ENCODE measurements at regions not wholly inside any gene's neighbourhood (a gene's known extent, or its start where the extent isn't known, plus 50 kb on each side); places are given as distances from the start of the nearest gene placed in this dataset.

- DNase-seq: no peak
Measured at GRCh38 chr15:70269311-70269911, 171.7 kb upstream of the TLE3 start.

GRCh38 chr15:70268698-70269251, 171.1 kb upstream of the TLE3 start:
- DNase-seq: no peak

GRCh38 chr15:70267879-70268278, 170.2 kb upstream of the TLE3 start:
- DNase-seq: no peak

- DNase-seq: no peak
Measured at GRCh38 chr15:70267306-70267705, 169.6 kb upstream of the TLE3 start.

DNA sequence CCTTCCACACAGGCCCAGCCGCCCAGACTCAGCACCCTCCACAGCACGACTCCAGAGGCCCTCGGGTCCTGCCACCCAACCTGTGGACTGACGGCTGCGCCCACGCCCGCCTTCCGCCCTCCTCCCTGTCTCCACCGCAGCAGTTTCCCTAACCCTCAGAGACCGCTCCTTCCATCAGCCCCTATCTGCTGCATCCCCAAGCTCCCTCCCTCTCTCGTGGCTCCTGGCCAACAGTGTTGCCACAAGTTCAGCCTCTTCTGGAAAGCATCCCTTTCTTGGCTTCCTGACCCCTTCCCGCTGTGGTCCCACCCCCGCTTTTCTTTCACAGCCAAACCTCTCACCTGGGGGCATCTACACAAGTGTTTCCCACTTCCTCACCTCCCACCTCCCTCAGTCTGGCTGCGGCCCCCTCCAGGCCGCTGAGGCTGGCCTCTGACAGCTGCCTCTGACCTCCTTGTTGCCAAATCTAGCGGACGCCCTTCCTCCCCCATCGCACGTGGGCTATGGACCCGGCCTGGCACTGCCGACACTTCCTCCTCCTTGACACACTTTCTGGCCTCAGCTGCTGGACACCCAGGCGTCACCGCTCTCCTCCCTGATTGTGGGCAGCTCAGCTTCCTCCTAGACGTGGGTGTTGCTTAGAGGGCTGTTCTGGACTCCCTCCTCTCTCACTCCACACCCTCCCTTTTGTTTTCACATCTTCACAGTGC, 168.8 kb upstream of the TLE3 start:
- no peak for DNase-seq

DNA sequence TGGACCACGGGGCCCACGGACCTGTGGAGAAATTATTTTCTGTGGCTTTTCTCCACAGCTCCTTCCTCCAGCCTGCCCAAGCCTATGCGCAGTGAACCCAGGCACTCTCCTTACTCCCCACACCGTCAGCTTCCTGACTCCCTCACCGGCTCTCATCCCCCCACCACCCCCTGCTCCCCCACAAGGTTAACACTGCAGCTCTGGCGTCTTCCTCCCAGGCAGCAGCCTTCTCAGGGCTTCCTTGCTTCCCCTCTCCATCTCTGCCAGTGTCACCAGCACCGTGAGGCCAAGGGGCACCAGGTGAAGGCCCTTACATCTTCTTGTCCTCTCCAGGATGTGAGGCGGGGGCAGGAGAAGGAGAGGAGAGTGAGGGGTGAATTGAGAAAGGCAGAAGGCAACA, 168.3 kb upstream of the TLE3 start:
- no peak for DNase-seq

DNA sequence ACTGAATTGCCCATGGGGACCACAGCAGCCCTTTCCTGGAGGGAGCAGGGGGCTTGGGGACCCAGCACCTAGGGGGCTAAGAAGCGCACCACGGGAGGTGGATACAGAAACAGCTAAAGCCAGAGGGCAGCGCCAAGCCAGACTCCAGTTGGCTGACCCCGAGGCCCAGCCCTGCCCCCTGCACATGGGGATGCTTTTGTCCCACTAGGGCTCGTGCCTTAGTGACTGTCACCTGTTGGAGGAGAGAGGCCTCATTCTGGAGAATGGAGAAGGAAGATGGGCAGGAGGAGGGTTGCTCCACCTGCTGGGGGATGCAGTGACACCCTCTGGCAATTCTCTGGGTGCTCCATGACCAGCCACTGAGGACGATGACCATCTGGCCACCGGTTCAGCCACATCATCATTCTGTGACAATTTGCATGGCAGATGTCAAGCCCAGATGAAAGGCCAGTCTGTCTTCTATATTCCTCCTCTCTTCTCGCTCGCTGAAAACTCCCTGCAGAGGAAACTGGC, 167.8 kb upstream of the TLE3 start:
- DNase-seq: no peak

- no peak for DNase-seq
Measured at GRCh38 chr15:70264738-70265465, 167.2 kb upstream of the TLE3 start.

GRCh38 chr15:70264014-70264582, 166.4 kb upstream of the TLE3 start:
- DNase-seq: no peak

GRCh38 chr15:70262591-70263274, 165.0 kb upstream of the TLE3 start:
- no peak for DNase-seq

- DNase-seq: no peak
Measured at GRCh38 chr15:70262171-70262570, 164.5 kb upstream of the TLE3 start.

GRCh38 chr15:70261083-70261482, 163.4 kb upstream of the TLE3 start:
- no peak for DNase-seq

GRCh38 chr15:70260580-70260979, 162.9 kb upstream of the TLE3 start:
- DNase-seq: no peak

DNA sequence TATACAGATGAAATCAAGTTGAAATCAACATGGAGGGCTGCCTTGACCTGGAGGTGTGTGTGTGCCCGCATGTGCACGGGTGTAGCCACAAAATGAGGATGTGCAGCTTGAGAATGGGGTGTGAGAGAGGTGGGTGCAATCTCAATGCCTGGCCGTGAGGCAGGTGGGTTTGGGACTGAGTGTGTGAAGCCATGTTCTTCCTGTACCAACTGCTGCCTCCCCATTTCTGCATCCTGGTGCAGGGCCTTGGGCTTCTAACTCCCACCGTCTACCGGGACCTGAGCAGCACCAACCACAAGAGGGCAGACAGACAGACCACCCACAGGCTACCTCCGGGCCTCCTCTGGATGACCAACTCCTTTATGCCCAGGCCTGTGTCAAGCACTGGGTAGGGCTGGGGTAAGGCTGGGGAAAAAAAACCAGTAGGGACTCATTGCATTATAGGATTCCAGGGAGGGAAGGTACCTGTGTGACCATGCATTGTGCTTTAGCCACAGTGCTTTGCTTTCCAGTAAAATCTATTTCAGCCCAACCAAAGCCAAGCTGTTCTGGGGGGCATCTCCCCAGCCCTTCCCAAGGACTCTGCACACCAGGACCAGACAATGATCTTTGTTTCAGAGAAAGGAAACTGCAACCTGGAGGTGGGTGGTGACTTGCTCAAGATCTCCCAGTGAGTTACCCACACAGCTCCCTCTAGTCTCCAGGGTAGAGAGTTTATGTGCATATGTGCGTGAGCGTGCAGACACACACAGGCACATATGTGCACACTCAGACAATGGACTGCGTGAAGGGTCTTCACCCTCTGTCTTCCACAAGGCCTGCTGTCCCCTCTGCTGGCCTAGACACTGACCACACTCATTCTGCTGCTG, 162.2 kb upstream of the TLE3 start:
- DNase-seq: no peak

GRCh38 chr15:70259028-70259424, 161.3 kb upstream of the TLE3 start:
- no peak for DNase-seq

DNA sequence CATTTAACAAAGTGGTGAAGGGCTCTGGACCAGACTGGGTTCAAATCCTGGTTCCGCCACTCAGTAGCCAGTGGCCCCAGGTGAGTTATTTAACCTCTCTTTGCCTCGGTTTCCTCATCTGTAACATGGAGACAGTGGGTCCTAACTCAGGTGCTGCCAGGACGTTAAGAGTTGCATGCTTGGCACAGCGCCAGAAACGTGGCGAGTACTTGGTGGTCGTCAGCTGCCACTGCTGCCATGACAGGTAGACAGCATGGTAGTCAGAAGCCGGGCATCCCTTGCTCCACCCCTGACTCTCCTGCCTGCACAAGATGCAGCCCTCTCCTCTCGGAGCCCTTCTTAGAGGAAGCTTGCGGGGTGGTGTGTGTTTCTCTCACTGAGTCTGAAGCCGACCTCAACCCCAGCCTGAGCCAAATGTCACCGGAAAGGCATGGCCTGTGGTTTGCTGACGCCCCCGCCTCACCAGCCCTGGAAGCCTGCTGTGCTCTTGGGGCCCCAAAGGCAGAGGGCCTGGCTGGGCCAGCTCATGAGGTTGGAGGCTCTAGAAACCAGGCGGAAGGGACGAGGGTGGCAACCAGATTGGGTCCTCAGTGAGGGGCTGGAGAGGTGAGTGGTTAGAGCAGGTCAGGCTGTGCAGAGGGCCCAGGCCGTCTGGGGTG, 160.8 kb upstream of the TLE3 start:
- DNase-seq: no peak

- no peak for DNase-seq
Measured at GRCh38 chr15:70257573-70258248, 160.0 kb upstream of the TLE3 start.

DNA sequence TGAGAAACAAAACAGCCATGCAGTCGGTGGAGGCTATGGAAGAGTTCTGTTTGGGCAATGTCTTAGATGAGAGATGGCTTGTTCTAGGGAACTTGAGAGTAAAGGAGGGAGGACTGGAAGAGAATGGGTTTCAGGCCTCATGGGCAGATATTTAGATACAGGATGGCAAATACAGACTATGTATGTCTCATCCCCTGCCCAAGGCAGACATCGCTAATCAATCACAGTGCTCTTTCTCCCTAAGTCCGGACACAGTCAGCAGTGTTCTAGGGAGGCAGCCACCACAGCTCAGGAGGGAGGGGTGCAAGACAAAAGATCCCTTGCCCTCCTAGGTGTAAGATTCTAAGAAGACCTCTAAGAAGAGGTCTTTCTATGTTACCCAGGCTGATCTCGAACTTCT, 159.3 kb upstream of the TLE3 start:
- DNase-seq: no peak

- no peak for DNase-seq
Measured at GRCh38 chr15:70254311-70254869, 156.7 kb upstream of the TLE3 start.

DNA sequence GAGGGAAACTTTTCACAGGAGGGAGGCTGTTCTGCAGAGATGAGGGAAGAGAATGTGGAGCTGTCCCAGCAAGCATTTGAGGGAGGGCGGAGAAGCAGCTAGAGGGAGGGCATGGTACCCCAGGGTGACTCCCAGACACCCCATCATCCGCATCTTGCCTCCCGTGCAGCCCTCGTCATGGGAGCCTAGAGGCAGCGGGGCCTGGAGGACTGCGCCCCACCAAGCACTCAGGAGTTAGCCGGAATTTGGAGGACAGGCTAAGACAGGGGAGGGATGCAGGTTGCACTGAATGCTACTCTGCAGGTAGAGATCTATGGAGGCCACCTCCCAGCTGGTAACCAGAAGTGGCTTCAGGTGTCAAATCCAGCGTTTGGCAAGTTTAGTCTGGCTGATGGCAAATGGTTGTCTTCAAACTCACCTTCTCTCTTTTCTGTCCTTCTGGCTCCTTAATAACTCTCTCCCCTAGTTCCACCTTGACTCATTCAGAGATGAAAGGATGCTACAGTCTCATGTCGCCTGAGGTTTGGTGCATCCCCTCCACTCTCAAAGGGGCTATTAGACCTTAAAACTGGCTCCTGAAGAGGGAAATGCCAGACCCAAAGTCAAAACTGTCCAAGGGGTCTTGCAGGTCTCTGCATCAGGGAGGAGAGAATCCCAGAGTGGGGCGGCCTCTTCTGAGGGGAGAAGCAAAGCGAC, 155.9 kb upstream of the TLE3 start:
- DNase-seq: no peak
